IPS-NIHi7 (cell line): ENCODE measurements at regions not wholly inside any gene's neighbourhood (a gene's known extent, or its start where the extent isn't known, plus 50 kb on each side); places are given as distances from the start of the nearest gene placed in this dataset.
"Not testable (repeated sequence)": the region's sequence is repeated elsewhere in the genome, so short reads cannot be mapped to it uniquely, and the experiment has no call there.

Experiments used
- DNase-seq: peaks from one replicate; pipeline ENCODE4 v3.0.0; 2012; ENCODE audit warnings: mixed read lengths; ENCODE audit errors: extremely low spot score

DNA sequence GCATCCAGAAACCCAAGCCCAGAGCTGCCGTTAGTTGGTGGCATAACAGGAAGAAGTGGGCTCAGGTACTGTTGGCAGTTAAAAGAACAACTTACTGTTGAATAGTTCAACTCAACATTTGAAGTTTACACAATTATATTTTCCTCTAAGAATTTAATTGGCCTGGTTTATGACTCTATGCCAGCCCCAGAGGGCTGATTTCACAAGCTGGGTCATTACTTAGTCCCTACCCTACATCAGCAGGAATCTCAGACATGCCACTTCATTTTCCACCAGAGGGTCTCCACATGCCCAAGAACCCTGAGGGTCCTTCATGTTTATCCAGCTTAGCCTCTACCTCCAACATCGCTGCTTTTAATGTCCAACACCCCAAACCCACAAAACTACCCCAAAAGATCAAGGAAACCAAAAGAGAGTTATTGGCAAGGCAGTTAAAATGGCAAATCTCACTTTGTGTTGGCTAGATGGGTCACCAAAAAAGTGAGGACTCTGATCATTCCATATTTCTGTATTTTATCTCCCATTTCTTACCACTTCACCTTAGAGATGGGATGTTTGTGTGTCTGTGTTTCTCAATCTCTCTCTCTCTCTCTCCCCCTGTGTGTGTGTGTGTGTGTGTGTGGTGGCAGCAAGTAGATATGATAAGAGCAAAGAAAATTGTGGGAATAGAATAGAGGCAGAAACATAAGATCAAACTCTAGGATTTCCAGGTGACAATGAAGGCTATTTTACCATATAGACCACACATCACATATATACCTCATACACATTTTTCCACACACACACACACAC is 112.5 kb upstream of the TBX18 start:
- DNase-seq = no peak

DNA sequence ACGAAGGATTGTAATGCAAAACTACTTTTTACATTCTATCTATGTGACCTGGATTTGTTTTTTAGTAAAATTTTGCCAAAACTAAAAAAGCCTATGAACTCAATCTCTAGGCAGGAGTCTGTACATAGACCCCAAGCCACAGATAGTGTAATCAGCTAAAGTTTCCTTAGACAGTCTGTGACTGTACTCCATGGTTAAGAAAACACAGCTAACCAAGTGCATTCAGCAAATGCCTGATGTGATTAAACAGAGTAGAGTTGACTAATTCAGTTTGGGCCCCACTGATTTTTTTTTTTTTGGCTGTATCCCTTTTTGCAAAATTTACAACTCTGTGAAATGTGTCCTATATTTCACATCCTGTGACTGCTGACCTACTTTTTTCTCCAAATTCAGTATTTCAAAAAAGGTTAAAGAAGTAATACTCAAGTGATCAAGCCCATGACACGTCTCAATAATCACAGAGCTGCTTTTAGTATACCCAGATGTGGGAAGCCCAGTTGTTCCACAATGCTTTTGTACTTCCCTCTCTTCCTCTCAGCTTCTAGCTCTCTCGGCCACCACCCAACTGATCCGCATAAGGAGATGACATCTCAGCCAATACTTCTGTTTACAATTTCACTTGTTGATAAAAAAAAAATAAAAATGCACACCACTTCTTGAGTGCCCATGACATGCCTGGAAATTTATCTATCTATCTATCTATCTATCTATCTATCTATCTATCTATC is 108.8 kb upstream of the TBX18 start:
- DNase-seq = no peak

DNA sequence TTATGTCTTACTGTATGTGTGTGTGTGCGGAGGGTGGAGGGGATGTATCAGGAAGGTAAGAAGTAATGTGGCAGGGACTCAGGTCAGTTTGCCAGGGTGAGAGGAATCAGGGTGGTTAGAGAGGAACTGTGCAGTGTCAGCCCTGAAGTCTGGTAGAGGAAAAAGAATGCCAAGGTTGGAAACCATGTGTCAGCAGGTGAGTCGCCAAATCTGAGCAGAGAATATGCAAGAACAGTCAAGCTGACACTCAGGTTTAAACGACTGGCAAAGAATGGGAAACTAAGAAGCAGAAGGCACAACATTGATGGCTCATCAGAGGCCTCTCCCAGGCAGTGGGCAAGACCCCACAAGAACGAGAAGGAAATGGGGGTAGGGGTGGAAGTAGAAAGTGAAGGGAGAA is 107.5 kb upstream of the TBX18 start:
- no peak for DNase-seq

DNA sequence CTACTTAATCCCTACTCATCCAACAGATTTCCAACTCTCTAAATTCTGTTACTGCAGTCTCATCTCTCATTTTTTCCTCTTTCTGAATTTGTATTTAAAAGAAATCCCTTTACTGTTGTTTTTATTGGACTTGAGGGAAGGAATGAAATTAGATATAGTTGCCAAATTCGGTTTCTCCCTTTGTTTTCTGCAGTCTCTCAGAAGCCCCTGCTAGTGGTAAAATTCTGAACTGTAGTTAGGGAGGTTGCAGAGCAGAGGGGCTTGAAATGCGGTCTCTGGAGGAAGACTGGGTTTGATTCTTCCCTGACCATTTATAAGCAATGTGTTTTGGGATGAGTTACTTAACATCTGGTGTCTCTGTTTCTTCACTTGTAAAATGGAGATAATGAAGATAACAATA is 106.3 kb upstream of the TBX18 start:
- no peak for DNase-seq

DNA sequence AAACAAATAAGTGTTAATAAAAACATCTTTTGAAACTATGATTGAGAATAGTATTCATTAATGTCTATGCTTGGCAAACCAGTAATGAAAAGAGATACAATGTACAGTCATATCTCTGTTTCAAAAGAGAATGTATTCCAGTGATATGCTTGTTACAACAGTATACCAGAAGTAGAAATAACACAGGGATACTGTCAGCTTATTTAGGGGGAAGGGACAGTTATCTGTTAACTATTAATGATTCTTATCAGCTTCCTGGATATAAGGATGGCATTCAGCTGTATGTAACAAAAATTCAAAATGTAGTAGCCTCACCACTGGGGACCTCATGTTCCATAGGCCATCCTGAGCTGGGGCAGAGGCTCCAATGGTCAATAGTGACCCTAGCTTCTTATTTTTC is 103.8 kb upstream of the TBX18 start:
- no peak for DNase-seq

DNA sequence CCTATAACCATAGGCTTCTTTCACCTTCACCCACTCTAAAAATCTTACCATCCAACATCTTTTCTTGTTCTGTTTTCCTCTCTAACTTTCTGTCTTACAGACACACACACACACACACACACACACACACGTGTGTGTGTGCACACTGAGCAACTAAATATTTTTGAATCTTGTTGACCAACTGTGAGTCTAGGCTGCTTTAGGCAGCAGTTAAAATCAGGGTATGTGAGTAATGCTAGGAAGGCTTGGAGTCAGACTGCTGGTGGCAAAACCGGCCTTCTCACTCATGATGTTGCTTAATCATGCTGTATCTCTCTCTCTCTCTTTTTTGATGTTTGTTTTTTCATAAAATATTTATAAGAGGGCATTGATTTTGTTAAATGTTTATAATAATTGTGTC is 103.1 kb upstream of the TBX18 start:
- DNase-seq = no peak

DNA sequence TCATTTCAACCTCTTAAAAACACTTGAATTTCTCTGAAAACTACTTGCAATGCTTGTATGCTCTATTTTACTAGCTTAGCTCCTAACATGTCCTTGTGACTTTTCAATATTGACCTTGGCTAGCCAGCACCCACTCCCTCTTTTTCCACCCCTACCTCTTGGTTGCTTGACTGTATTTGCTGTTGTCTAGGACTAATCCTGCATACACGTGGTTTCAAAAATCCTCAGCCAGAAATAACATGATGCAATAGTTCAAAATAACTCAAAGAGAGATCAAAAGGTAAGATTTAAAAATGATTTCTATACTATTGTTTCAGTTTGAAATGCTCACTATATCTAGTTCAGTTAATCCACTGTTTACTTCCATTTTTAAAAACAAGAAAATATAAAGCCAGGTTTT is 102.3 kb upstream of the TBX18 start:
- DNase-seq = no peak

DNA sequence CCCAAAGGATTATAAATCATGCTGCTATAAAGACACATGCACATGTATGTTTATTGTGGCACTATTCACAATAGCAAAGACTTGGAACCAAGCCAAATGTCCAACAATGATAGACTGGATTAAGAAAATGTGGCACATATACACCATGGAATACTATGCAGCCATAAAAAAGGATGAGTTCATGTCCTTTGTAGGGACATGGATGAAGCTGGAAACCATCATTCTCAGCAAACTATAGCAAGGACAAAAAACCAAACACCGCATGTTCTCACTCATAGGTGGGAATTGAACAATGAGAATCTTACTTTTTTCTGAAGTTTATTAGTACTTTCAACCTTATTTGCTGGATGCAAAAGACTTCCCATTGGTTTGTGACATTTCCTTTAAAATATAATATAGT is 101.0 kb upstream of the TBX18 start:
- DNase-seq = not testable (repeated sequence)

DNA sequence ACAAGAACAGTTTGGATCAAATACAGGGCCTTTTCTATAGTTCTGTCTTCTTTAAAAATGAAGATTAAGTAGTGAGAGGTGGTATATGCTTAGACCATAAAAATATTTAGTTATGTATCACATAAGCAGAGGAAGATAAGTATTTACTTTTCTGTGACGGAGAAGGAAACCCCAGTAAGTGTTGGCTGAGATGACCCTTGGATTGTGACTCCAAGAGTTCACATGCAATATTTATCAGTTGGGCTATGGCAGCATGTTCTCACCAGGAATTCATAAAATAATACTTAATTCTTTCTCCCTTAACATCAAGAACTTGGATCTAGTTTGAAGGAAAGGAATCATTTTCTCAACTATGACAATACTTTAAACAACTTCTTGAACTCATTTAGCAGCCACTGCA is 98.4 kb upstream of the TBX18 start:
- DNase-seq = no peak

DNA sequence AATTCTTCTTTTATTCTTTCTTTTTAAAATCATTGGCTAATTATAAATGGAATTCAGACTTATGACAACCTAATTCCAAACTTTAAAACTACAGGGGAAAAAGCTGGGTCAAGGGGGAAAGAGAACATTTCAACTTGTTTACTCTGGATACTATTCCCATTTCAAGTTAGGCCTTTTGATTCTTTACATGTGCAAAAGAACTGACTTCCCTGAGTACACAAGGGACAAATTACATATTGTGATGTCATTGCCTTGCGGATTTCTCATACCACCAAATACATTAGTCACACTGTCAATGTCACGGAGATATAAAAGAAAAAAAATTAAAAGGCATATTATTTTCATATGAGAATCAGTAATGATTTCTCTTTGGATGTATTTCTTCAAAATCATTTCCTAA is 96.5 kb upstream of the TBX18 start:
- no peak for DNase-seq

DNA sequence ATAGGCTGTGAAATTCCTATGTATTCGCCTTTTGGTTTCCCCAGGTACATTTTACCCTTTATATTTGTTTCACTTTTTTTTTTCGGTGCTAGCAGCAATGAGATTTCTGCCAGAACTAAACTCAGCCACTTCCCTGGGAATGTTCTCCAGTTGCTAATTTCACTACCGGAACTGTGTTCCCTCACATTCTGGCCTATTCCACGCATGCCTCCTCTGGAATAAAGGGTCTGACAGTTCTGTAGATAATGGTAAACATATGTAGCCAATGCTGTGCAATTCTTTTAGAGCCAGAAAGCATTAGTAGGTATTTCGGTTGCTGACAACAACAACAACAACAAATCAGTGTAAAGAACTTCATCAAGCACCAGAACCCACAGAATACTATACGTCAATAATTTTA is 96.1 kb upstream of the TBX18 start:
- no peak for DNase-seq

DNA sequence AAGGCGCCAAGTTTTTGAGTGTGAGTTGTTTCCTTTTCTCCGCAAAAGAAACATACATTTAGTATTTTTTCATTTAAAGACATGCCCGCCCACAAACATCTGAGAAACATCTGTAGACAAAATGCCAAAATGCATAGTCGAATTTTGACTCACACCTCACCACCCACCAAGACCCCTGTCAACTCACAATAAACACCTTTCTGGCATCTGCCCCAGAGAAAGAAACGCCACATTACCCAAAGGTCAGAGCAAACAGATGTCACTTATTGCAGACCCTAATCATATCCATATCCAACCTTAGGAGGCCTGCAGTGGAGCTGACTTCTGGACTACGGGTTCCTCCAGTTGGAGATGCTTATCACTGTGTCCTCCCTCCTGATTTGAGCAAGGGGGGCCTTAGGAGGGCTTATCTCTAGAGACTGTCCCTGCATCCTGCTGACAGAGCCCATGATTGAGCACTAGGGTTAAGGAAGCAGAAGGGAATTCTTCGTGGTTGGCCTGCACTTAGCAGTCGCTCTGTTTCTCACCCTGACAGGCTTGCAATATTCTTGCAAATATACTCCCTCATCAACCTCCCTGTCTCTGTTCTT is 90.5 kb upstream of the TBX18 start:
- no peak for DNase-seq

DNA sequence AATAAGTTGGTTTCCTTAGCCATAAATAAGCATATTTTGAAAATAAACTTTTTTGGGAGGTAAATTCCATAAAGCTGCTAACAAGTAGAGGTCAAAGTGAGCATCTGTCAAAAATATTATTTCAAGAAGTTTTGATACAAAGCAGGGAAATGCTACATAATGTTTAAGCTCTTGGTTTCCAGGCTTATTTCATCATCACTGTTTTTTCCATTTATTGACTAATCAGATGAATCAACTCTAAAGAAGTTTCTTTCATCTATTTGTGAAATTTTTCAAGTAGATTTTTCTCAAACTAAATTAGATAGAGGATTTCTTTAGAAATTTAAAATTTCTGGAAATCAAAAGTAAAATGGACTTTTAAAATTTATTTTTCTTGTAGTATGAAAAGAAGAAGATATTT is 89.5 kb upstream of the TBX18 start:
- DNase-seq = no peak

DNA sequence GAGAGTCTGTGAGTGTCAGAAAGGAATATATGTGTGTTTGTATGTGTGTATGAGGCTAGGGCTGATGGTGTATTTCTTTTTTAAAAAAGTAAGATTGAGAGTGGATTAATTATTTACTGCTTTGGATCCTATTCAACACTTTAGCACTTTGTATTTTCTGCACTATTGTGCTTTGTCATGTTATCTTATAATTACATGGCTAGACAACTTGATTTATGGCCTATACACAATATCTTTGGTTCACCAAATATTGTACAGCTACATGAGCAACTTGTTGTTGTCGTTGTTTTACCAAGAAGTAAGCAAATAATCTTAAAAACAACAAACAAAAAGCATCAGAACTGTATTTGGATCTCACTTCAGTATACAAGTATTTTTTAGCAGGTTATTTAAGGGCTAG is 84.6 kb upstream of the TBX18 start:
- DNase-seq = no peak

DNA sequence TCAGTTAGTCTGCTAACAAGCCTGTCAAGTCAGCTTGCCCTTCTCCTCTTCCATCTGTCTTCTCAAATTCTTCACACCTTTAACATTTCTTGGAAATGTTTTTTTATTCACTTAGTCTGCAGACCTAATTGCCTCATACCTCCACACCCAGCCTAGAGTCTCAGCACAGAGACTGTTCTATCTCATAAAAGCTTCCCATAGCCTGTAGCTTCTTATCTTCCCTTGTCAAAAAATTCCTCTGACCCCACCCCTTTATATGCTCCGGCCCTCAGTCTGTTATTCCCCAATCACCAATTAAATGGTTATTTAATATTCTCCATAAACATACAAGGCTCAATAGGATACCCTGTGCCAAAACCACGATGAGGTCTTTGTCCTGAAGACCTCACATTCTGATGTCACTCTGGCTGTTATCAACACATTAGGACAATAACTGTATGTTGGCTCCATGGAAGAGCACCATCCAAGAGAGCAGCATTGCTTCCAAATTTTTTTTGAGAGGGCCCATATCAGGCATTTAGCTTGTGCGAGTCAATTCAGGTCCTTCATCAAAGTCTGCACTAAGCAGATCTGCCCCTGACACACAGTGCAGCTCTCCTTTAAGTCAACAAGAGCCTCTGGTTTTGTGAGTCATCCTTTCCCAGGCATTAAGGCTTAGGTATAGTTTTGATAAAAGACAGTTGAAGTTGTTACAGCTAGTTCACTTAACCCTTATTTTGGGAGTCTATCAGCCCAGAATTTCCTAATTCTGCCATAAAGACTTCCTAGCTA is 83.2 kb upstream of the TBX18 start:
- no peak for DNase-seq

DNA sequence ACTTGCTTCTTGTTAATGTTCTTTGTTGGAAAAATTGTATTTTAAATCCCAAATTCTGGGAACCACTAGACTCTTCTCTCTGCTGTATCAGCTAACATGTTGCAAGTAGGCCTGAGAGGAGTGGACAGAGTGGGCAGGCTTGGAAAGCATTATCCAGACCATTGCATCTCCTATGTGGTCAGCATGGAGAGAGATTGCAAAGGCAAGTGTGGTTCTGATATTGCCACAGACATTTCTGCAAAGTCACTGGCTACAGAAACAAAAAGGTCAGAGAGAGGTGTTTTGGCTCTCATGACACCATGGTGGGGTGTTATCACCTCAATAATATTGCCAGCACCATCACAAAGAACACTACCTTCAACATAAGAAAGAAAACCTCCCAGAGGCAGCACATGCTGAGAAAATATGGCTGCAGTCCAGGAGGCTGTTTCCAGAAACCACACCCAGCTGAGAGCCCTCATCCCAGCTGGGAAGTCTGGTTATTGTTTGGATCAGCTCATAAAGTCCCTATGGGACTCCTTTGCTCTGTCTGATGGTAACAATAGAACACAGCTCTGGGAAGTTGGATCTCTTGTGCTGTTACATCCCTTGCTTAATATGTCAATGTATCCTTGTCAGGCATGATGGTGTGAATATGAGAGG is 78.2 kb upstream of the TBX18 start:
- DNase-seq = no peak

DNA sequence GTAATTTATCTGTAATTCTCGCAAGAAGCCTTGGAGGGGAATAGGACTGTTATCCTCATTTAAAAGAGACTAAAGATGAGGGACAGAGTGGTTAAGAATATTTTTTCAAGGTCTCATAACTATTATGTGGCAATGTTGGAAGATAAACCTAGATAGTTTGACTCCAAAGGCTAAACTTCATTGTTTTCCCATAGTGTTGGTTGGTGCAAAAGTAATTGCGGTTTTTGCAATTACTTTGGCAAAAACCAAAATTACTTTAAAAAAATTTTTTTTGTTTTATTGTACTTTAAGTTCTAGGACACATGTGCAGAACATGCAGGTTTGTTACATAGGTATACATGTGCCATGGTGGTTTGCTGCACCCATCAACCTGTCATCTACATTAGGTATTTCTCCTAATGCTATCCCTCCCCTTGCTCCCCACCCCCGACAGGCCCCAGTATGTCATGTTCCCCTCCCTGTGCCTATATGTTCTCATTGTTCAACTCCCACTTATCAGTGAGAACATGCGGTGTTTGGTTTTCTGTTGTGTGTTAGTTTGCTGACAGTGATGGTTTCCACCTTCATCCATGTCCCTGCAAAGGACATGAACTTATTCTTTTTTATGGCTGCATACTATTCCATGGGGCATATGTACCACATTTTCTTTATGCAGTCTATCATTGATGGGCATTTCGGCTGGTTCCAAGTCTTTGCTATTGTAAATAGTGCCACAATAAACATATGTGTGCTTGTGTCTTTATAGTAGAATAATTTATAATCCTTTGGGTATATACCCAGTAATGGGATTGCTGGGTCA is 72.9 kb upstream of the TBX18 start:
- DNase-seq = not testable (repeated sequence)

DNA sequence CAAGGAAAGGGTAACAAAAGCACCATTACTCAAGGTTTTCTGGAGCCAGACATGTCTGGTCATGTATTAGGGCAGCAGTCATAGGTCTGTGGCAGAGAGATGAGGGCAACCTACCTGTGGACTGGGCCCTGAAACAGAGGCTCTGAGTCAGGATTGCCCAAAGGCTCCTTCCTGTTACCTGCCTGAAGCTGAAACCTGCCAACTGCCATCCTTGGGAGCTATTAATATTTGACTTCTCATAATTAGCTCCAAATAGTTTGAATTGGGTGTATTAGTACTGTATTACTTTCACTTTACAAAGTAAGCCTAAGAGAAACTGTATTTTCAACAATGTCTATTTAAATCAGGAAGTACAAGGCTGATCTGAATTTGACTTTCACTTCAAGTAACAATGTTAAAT is 72.0 kb upstream of the TBX18 start:
- DNase-seq = no peak

DNA sequence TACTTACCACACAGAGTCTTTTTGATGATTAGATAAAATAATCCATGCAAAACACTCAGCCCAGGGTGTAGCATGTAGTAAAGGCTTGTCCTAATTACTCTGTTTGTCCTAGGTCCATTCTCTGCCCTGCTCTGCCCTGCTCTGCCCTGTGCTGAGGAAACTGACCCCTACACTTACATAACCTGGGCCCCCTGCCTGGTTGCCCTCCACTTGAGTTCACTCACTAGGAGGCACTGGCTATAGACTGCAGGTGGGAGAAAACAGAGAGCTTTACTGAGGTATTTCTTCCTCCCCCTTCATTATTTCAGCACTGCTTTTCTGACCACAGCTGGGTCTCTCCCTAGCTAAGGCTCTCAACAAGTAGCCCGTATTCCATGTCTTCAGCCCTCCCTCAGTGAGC is 70.9 kb upstream of the TBX18 start:
- DNase-seq = no peak

DNA sequence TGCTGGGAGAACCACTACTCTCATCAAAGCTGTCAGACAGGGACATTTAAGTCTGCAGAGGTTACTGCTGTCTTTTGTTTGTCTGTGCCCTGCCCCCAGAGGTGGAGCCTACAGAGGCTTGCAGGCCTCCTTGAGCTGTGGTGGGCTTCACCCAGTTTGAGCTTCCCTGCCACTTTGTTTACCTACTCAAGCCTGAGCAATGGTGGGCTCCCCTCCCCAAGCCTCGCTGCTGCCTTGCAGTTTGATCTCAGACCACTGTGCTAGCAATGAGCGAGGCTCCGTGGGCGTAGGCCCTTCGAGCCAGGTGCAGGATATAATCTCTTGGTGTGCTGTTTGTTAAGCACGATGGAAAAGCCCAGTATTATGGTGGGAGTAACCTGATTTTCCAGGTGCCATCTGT is 67.5 kb upstream of the TBX18 start:
- DNase-seq = not testable (repeated sequence)

DNA sequence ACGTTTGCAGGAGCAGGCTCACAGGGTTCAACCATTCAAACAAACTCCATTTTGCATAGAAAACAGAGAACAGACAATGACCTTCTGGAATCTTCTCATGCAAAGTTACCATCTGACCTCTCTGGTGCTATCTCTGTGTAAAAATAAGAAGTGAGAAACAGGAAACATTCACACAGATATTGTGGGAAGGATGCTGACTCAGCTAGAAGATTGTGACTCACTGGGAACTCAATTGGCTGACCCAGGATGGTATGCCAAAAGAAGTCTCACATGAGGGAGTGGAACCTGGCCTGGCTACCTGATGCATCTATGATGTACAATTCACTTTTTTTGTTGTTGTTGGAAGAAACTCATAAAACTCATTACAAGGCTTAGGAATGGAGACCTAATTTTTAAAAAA is 61.1 kb upstream of the TBX18 start:
- DNase-seq = no peak
